ENCODE measurements at regions not wholly inside any gene's neighbourhood (a gene's known extent, or its start where the extent isn't known, plus 50 kb on each side); places are given as distances from the start of the nearest gene placed in this dataset.

DNA sequence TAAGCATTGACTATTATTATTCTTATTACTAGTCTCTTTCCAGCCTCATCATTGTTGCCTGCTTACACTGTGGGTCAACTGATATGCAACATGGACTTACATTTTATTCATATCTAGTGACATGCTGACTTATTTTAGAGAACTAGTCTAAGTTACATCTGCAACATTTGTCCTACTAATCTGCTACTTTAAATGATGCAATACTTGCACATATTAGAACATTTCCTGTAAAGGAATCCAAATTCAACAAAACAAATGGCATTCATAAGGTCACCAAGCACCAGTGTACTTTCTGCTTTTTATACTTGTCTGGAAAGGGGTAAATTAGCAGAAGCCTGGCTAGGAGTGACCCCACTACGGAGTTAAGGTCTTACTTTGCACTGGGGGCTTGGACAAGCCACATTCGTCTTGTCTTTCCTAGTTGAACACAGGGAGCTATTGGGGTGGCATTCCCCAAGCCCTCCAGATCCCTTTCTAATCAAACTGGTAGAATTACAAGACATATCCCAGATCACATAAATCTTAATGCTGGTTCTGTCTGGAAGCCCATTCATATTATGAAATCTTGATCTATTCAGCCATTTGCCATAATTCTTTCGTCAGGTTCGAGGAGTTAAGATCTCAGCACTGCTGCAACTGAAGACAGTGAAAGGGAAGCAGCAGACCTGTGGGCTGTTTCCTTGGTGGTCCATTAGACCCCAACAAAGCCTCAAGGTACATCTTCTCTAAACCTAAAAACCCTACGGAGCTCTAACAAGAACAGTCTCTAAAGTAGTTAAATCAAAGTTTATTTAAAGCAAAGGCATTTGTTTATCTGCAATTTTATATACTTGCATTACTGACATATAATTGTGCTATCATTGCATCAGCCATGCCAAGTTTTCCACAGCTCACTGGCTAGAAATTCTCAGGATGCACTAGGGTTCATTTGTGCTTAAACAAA is 49.9 kb upstream of the RTN4 start:
- TF ChIP-seq Cebpa-rat (IDR thresholded peaks at IDR 0.05), result peak in 4 of 11 experiments; percentile 14 to 66 (median 42); a peak in 4 of 22 replicates
- no peaks in the 10 kb centered on the region for H3K27me3 ChIP-seq
- no peak overlapping the region for H3K4me3 ChIP-seq
- peak overlapping the region; percentile 50 to 85 (median 73) for H3K4me2 ChIP-seq
- peak overlapping the region in 5 of 11 experiments; percentile 33 to 56 (median 36); a peak in 6 of 22 replicates for H3K9ac ChIP-seq
- H4K20me1 ChIP-seq, result no peaks in the 10 kb centered on the region
- peaks cover 0 to 8% (median 0%) of the 10 kb centered on the region in 11 experiments; a peak in 4 of 22 replicates for H3K9me3 ChIP-seq (replicated peaks in 1 of 11)
- H3K36me3 ChIP-seq, result no peaks in the 10 kb centered on the region
- peak overlapping the region; percentile 24 to 79 (median 68); a peak in 20 of 22 replicates for H3K27ac ChIP-seq
- peaks cover 57 to 73% (median 68%) of the 10 kb centered on the region in 10 experiments for H3K4me1 ChIP-seq

Data from BLaER1 treated with 17β-estradiol and CSF1 and Interleukin-3, amounts not matched to agents 10 nM and 100 nM (cell line).